CD4-positive, alpha-beta T cell treated with Interleukin-1 beta for 1 hour (primary cell): ENCODE measurements at regions not wholly inside any gene's neighbourhood (a gene's known extent, or its start where the extent isn't known, plus 50 kb on each side); places are given as distances from the start of the nearest gene placed in this dataset.
A peak's percentile ranks its signal among the peaks of the same experiment; 100 is the strongest.

Experiments used
- DNase-seq, 2 donors: peaks; one replicate each; pipeline ENCODE4 v3.0.0-alpha.2; 2020 to 2022

DNA sequence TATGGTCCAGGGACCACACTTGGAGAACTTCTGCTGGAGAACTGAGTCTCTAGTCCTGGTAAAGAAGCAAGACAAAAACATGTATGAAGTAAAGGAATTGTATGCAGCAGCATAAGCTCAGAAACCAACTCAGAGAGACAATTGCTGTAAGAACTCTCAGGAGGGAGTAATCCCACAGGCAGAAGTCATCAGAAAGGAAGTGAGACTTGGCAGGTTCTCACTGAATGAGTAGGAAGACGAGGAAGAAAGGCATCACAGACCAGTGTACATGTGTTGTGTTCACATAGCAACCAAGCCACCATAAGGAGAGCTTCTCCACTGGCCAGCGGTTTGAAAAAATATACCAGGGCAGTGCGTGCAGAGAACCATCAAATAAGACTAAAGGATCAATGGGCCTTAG, 57.9 kb upstream of the FST start:
- no peak for DNase-seq

DNA sequence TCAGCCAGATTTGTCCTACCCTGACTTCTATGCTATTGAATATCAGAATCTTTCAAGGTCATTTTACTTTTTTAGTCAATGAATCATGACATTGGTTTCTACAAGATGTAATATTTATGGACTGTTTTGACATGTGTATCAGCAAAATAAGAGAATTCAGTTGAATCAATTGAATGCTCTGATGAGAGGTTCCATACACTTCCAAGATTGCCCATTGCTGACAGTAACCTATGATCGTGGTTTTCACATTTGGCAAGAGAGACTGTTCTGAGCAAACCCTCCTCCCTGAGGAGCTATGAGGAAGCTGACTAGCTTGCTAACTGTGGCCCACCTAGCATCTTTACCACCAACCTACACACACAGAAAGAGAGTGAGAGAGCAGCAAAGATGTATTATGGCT, 56.7 kb upstream of the FST start:
- no peak for DNase-seq

DNA sequence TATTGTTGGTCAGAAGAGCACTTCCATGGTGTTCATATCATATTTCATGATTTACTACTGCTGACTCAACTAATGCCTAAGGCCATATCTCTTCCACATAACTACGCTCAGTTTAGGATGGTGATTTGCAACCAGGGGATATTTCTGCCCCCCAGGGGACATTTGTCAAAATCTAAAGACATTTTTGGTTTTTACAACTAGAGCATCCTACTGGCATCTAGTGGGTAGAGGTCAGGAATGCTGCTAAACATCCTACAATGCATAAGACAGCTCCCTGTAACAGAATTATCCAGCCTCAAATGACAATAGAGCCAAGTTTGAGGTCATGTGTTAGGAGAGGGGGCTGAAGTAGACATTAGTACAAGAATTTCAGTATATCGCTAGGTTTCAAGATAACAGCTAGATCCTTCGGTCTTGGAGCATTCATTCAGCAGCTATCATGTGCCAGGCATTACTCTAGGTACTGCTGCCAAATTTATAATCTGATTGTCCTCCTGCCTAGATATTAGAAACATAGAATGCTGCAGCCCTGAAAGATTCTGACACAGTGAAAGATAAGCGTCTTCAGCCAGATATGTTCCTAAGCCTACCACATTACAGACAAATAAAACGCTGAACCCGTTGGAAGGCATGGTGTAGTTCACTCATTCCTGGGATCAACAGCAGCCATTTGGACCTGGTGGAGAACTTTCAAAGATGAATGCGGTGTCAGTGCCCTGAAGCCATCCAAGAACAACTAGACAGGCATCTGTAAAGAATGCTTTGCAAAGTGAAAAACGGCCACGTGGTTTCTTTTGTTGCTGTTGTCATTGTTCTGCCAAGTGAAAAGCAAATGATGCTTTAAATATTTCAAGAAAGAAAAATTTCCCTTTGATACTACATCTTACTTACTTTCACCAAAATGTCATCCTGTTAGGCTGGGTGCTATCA, 55.5 kb upstream of the FST start:
- DNase-seq, result no peak

DNA sequence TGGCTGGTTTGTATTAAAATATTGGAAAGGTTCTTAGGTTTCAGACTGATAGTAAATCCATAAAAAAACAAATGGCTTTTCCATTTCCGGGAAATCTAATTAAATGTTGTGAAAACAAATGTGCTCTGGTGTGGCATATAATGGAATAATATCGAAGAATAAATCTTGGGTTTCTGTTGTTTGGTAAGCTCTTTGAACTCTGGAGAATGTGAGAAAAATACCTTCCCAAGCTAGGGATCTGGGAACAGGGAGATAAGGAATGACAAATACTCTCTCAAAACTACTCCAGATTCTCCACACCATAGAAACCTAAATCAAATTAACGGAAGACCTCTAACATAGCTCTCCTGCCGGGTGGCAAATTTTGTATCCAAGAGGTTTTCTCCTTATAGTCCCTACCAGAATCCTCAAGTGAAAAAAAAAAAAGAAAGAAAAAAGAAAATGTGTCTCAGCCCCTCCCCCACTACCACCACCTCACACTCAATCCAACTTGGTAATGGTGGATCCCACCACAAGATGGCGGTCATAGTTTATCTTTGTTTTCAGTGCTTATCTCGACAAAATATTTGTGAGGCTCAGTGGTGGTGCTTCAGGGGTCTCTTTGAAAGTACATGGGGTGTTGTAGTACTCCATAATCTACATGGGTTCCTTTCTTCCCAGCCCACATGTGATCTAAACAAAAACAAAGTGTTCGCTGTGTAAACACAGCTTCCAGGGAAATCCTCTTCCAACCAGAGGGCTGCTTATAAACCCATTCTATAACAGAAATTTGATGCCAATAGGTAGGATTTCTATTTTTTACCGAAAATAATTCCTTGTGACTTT, 54.5 kb upstream of the FST start:
- peak in 1 of 2 donors; percentile 7 for DNase-seq

DNA sequence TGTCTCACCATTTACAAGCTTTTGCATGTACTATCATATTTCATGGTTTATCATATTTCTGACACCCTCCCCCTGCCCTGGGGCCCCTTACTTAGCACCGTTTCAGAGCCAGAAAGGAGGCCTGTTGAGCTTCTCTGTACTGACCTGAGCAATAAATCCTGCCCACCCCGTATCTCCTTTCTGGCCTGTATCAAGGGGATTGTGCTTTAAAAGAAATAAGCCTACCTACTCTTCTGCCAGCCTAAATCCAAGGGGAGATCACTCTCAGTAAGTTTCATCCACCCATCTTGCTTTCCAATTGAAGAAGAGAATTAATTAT, 54.0 kb upstream of the FST start:
- no peak for DNase-seq

- no peak for DNase-seq
These were observed 53.6 kb upstream of the FST start for GRCh38 chr5:53426878-53427277.

GRCh38 chr5:53427965-53428364, 52.5 kb upstream of the FST start:
- no peak for DNase-seq

- no peak for DNase-seq
These were observed 50.7 kb upstream of the FST start for GRCh38 chr5:53429706-53430105.

DNA sequence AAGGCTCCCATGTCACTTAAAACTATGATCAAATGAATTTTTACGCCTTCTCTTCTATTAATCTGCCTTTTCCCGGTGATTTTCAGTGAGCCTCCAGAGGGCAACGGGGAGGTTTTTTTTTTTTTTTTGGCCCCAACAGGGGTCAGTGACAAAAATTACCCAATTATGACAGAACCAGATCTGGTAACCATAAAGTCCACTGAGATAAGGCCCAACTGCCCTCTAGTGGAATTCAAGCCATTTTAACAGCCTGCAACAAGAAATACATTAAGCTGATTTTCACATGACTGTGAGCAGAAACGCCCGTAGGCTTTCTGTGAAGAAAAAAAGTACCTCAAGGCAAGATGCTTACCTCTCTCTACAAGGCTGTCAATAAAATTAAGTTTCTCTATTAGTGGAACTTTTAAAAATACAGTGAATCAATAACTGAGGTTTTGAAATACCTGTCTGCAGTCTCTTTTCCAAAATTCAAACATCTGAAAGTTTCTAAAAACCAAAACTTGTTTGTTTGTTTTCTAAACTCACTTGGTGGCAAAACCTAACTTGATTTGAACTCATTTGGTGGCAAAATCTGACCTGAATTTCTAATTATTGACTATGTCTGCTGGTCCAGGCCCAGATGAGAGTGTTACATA, 49.7 kb upstream of the FST start:
- no peak for DNase-seq
